HUES48 (cell line): ENCODE measurements at regions not wholly inside any gene's neighbourhood (a gene's known extent, or its start where the extent isn't known, plus 50 kb on each side); places are given as distances from the start of the nearest gene placed in this dataset.

Experiments
- H3K27ac ChIP-seq: one replicate; pipeline ENCODE4 v1.7.0; 2013; ENCODE audit warnings: low read depth, low read length, inconsistent platforms
- H3K27me3 ChIP-seq: 2 replicates; pipeline ENCODE4 v1.6.1; 2013; ENCODE audit warnings: mild to moderate bottlenecking, low read length; ENCODE audit not compliant: control insufficient read depth, insufficient read depth
- H3K36me3 ChIP-seq: 2 replicates; pipeline ENCODE4 v1.6.1; 2013; ENCODE audit warnings: low read length; ENCODE audit not compliant: control insufficient read depth, insufficient read depth
- H3K4me1 ChIP-seq: 2 replicates; pipeline ENCODE4 v1.6.1; 2013; ENCODE audit warnings: mild to moderate bottlenecking, low read length; ENCODE audit not compliant: control insufficient read depth, insufficient read depth
- H3K4me3 ChIP-seq: 2 replicates; pipeline ENCODE4 v1.5.1; 2013; ENCODE audit warnings: mild to moderate bottlenecking, low read depth, low read length
- H3K9ac ChIP-seq: 2 replicates; pipeline ENCODE4 v1.6.1; 2013; ENCODE audit warnings: mild to moderate bottlenecking, low read depth, low read length, moderate library complexity
- H3K9me3 ChIP-seq: 2 replicates; pipeline ENCODE4 v1.6.1; 2013; ENCODE audit warnings: low read length; ENCODE audit not compliant: control insufficient read depth, insufficient read depth

GRCh38 chr13:78339927-78340326 lies 263.4 kb downstream of the POU4F1 start:
- Histone ChIP-seq H3K9ac (no peak overlapping the region), H3K4me1 (no peaks in the 10 kb centered on the region), H3K36me3 (no peaks in the 10 kb centered on the region), H3K4me3 (no peak overlapping the region), H3K27ac (no peak overlapping the region), H3K27me3 (no peaks in the 10 kb centered on the region), H3K9me3 (no peaks in the 10 kb centered on the region)

DNA sequence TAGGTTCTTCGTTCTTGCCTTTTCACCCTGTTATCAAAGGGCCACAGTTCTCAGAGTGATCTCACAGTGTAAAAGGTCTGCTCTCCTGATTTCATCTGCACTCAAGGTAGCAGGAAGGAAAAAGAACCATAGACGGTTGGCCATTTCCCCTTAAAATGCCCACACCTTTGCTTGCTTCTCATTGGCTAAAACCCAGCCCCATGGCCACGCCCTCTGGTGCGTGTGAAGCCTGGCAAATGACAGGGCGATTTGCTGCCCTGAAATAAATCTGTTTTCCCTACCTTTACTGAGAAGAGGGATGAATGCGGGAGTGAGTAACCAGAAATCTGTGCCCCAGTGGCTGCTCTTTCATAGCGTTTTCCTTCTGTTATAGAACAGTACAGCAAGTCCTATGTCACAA lies 269.3 kb downstream of the POU4F1 start:
- H3K36me3 ChIP-seq = no peaks in the 10 kb centered on the region
- H3K9ac ChIP-seq = no peak overlapping the region
- H3K27ac ChIP-seq = no peak overlapping the region
- no peaks in the 10 kb centered on the region for H3K9me3 ChIP-seq
- H3K27me3 ChIP-seq = no peaks in the 10 kb centered on the region
- no peaks in the 10 kb centered on the region for H3K4me1 ChIP-seq
- no peak overlapping the region for H3K4me3 ChIP-seq

- H3K36me3 ChIP-seq = no peaks in the 10 kb centered on the region
- no peak overlapping the region for H3K4me3 ChIP-seq
- no peak overlapping the region for H3K27ac ChIP-seq
- no peaks in the 10 kb centered on the region for H3K9me3 ChIP-seq
- H3K9ac ChIP-seq = no peak overlapping the region
- H3K27me3 ChIP-seq = no peaks in the 10 kb centered on the region
- no peaks in the 10 kb centered on the region for H3K4me1 ChIP-seq
Measured at GRCh38 chr13:78326633-78327032, 276.7 kb downstream of the POU4F1 start.

DNA sequence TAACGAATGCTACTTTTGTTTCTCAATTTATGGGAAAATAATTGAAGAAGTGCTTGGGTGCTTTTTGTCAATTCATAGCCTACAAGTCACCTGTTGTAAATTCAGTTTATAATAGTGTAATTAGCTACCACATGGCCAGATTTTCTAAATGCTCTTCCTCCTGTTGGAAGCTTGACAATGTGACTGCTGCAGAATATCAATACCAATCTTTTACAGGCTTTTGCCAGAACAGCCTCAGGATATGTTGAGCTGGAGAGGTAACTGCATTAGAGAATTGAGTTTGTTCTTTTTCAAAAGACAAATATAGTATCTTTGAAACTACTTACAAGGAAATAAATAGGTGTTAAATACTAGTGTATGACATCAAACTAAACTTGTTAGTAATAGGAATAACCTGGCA lies 277.8 kb downstream of the POU4F1 start:
- Histone ChIP-seq H3K27me3 (no peaks in the 10 kb centered on the region), H3K27ac (no peak overlapping the region), H3K4me3 (no peak overlapping the region), H3K36me3 (no peaks in the 10 kb centered on the region), H3K4me1 (no peaks in the 10 kb centered on the region), H3K9ac (no peak overlapping the region), H3K9me3 (no peaks in the 10 kb centered on the region)

- Histone ChIP-seq H3K36me3 (no peaks in the 10 kb centered on the region), H3K9ac (no peak overlapping the region), H3K9me3 (no peaks in the 10 kb centered on the region), H3K27me3 (no peaks in the 10 kb centered on the region), H3K27ac (no peak overlapping the region), H3K4me3 (no peak overlapping the region), H3K4me1 (no peaks in the 10 kb centered on the region)
Measured at GRCh38 chr13:78323848-78324247, 279.5 kb downstream of the POU4F1 start.

- Histone ChIP-seq H3K9me3 (no peaks in the 10 kb centered on the region), H3K9ac (no peak overlapping the region), H3K4me3 (no peak overlapping the region), H3K27me3 (no peaks in the 10 kb centered on the region), H3K4me1 (no peaks in the 10 kb centered on the region), H3K36me3 (no peaks in the 10 kb centered on the region), H3K27ac (no peak overlapping the region)
Measured at GRCh38 chr13:78323040-78323439, 280.3 kb downstream of the POU4F1 start.

DNA sequence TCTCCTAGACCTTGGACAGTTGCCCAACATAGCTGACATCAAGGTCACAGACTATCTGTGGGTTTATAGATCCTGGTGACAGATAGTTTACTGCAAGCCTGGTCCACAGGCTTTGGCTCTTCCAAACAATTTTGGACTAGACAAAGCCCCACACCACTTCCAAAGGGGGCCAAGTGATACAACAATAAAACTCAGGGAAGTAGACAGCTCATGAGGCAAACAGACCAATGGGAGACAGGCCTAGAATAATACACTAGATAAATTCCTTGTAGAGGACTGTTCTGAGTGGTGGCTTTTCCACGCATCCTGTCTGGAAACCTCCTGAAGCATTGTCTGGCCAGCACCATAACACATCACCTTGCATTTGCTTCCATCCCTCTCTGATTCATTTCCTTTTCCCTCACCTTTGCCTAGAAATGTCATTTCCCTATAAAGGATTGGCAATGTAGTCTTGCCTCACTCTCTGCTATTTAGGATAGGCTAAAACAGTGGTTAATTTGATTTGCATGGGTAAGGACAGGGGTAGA lies 284.2 kb downstream of the POU4F1 start:
- no peaks in the 10 kb centered on the region for H3K36me3 ChIP-seq

DNA sequence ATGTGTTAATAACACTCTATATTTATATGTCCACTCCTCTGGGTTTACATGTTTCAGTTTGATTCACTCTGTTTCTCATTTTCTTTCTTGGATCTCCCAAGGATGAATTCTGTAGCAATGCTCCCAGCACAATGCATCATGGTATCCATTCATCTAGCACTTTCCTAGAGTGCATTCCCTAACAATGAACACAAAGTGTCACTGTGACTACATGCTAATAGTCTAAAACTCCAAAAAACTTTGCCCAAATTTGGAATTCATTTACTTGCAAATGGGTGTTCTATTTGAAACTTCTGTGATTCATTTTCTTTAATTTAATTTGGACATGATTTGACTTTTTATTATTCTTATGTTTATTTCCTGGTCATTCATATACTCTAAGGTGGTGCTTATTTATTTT lies 286.3 kb downstream of the POU4F1 start:
- Histone ChIP-seq H3K9ac (no peak overlapping the region), H3K27ac (no peak overlapping the region), H3K4me3 (no peak overlapping the region), H3K27me3 (no peaks in the 10 kb centered on the region), H3K9me3 (no peaks in the 10 kb centered on the region), H3K4me1 (no peaks in the 10 kb centered on the region), H3K36me3 (no peaks in the 10 kb centered on the region)

More for the DNA sequence above, 284.2 kb downstream of the POU4F1 start:
- Histone ChIP-seq H3K9me3 (no peaks in the 10 kb centered on the region), H3K4me1 (no peaks in the 10 kb centered on the region), H3K9ac (no peak overlapping the region), H3K27ac (no peak overlapping the region), H3K27me3 (no peaks in the 10 kb centered on the region), H3K4me3 (no peak overlapping the region)

DNA sequence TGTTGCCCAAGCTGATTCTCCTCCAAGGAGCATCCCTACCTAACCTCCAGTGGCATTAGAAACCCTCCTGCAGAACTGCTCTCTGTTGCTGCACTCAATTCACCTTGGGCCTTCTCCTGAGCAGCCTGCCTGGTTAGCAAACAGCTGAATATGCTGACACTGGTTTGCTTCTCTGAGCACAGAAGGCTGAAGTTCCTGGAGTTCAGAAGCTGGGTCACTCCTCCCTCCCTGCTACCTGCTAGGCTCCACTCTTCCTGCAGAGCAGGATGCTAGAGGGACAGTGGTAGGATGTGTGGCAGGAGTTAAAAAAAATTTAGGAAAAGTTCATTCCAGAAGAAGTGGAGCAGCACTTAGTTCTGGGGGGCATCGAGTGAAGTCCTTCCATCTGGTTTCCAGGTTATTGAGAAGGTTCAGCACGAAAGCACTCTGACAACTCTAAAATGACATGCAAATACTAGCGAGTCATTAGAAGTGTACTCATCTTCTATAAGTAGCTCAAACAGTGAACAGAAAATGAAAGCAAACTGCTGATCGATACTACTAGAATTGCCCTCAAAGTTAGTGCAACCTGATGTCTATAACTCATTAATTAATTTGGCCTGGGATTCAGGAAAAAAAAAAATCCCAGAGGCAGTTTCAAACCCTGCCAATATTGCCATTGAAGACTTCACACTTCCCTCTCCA lies 293.7 kb downstream of the POU4F1 start:
- no peaks in the 10 kb centered on the region for H3K9me3 ChIP-seq
- no peaks in the 10 kb centered on the region for H3K4me1 ChIP-seq
- no peaks in the 10 kb centered on the region for H3K36me3 ChIP-seq
- no peak overlapping the region for H3K9ac ChIP-seq
- no peak overlapping the region for H3K27ac ChIP-seq
- no peaks in the 10 kb centered on the region for H3K27me3 ChIP-seq
- H3K4me3 ChIP-seq = no peak overlapping the region

GRCh38 chr13:78306519-78307206 lies 296.7 kb downstream of the POU4F1 start:
- no peak overlapping the region for H3K4me3 ChIP-seq
- no peaks in the 10 kb centered on the region for H3K4me1 ChIP-seq
- H3K9ac ChIP-seq = no peak overlapping the region
- no peaks in the 10 kb centered on the region for H3K27me3 ChIP-seq
- H3K9me3 ChIP-seq = no peaks in the 10 kb centered on the region
- no peak overlapping the region for H3K27ac ChIP-seq
- H3K36me3 ChIP-seq = no peaks in the 10 kb centered on the region

DNA sequence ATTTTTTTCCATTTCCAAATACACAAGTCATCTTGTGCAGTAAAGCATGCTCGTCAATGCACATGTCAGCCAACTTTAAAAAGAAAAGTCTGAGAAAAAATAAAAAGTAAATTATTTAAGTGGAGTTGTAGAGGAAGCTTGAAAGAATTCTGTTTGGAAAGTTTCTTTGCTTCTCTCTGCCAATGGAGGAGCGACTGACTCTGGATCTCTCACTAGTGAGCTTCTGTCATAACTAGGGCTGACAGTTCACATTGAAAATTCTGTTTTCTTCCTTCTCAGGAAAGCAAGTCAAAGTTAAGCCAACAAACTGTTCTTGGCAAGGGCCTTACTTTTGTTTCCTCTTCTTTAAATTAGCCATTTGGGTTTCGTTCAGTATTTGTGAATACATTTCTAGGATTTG lies 298.2 kb downstream of the POU4F1 start:
- H3K36me3 ChIP-seq = no peaks in the 10 kb centered on the region
- no peaks in the 10 kb centered on the region for H3K4me1 ChIP-seq
- H3K27ac ChIP-seq = no peak overlapping the region
- no peaks in the 10 kb centered on the region for H3K9me3 ChIP-seq
- no peak overlapping the region for H3K4me3 ChIP-seq
- H3K9ac ChIP-seq = no peak overlapping the region
- H3K27me3 ChIP-seq = no peaks in the 10 kb centered on the region
